A549 (cell line): ENCODE measurements at regions not wholly inside any gene's neighbourhood (a gene's known extent, or its start where the extent isn't known, plus 50 kb on each side); places are given as distances from the start of the nearest gene placed in this dataset.

Experiments used
- ATAC-seq, 2 experiments: fragments of 200-7000 bp in 1 of 2; fragments of >200 bp in 1 of 2; cut with Nextera tagmentation in 1 of 2; cut with Tn5 transposase in 1 of 2; 3 replicates each; pipeline versions ENCODE4 v1.8.0 to v1.9.1; 2018 to 2020; ENCODE audit warnings: mild to moderate bottlenecking in 1 of 2, moderate library complexity in 1 of 2
- CTCF ChIA-PET: fragments of 300-600 bp; sonication (Branson Sonifier 250); formaldehyde crosslinking; extraction: SDS; loops from one replicate; lab custom pipeline; 2021; ENCODE audit warnings: antibody characterized with exemption, inconsistent platforms; lab: Yijun Ruan, JAX
- POLR2A ChIA-PET: fragments of 350-600 bp; formaldehyde crosslinking; extraction: SDS; loops from one replicate; lab custom pipeline; 2021; ENCODE audit warnings: antibody characterized with exemption, inconsistent platforms; lab: Yijun Ruan, JAX
- DNase-seq, 2 experiments: peaks; one replicate each; pipeline versions ENCODE4 v3.0.0 to v3.0.0-alpha.2; 2011 to 2016; ENCODE audit warnings: low read depth in 1 of 2, low spot score in 1 of 2
- FAIRE-seq: peaks from 2 replicates; lab custom pipeline; 2011; peaks lifted over from hg19 to GRCh38; lab: Jason Lieb, UNC
- H3K27ac ChIP-seq, 2 experiments: fragments of >200 bp; sonication (Bioruptor Twin); formaldehyde crosslinking; 3 replicates each; pipeline ENCODE4 v1.5.1; 2016 to 2017
- H3K4me1 ChIP-seq: fragments of >200 bp; sonication (Bioruptor Twin); formaldehyde crosslinking; 3 replicates; pipeline ENCODE4 v1.6.1; 2016
- H3K4me2 ChIP-seq: fragments of >200 bp; sonication (Bioruptor Twin); formaldehyde crosslinking; 3 replicates; pipeline ENCODE4 v1.6.1; 2016
- H3K4me3 ChIP-seq: fragments of >200 bp; sonication (Bioruptor Twin); formaldehyde crosslinking; 3 replicates; pipeline ENCODE4 v1.5.1; 2016
- H3K9me3 ChIP-seq: fragments of >200 bp; sonication (Bioruptor Twin); formaldehyde crosslinking; 3 replicates; pipeline ENCODE4 v1.6.1; 2016
- CBX8 ChIP-seq: fragments of 200-600 bp; sonication (generic); IDR thresholded peaks from 2 replicates; pipeline ENCODE4 v1.6.1; 2016
- CHD4 ChIP-seq: fragments of 200-600 bp; sonication (generic); IDR thresholded peaks from 2 replicates; pipeline ENCODE4 v1.6.1; 2016; ENCODE audit warnings: antibody characterized with exemption, mild to moderate bottlenecking, borderline replicate concordance
- EP300 ChIP-seq, 2 experiments: fragments of >200 bp; sonication (Bioruptor Twin); formaldehyde crosslinking; IDR thresholded peaks; 2 replicates in 1 of 2; 3 replicates in 1 of 2; pipeline ENCODE4 v1.6.1; 2016 to 2017
- ESRRA ChIP-seq: fragments of 150-350 bp; IDR thresholded peaks from 2 replicates; pipeline ENCODE4 v1.6.1; 2014; ENCODE audit warnings: mild to moderate bottlenecking, low read length, borderline replicate concordance
- FOSB ChIP-seq: fragments of 250-450 bp; sonication (Bioruptor Pico); IDR thresholded peaks from 2 replicates; pipeline ENCODE4 v1.5.0; 2020; ENCODE audit warnings: mild to moderate bottlenecking, moderate library complexity
- FOSL2 ChIP-seq, 2 experiments: fragments of 450-650 bp in 1 of 2; fragments of >200 bp in 1 of 2; sonication (Bioruptor Twin) in 1 of 2; formaldehyde crosslinking; IDR thresholded peaks; 2 replicates each; pipeline versions ENCODE4 v1.5.0 to v1.6.1; 2016 to 2020; ENCODE audit warnings: mild to moderate bottlenecking in 1 of 2, moderate library complexity in 1 of 2
- HDAC2 ChIP-seq: fragments of 200-600 bp; sonication (generic); IDR thresholded peaks from 2 replicates; pipeline ENCODE4 v1.6.1; 2016
- JUNB ChIP-seq: fragments of >200 bp; sonication (Bioruptor Twin); formaldehyde crosslinking; IDR thresholded peaks from 2 replicates; pipeline ENCODE4 v1.6.1; 2016
- MAZ ChIP-seq: fragments of 150-350 bp; IDR thresholded peaks from 2 replicates; pipeline ENCODE4 v1.6.1; 2014; ENCODE audit warnings: antibody characterized with exemption, low read depth, low read length, borderline replicate concordance
- NFE2L2 ChIP-seq: fragments of 150-350 bp; conservative IDR thresholded peaks from 2 replicates; pipeline ENCODE4 v1.6.1; 2014; ENCODE audit warnings: low read length
- NPAS2 ChIP-seq: fragments of 250-450 bp; sonication (Bioruptor Pico); IDR thresholded peaks from 2 replicates; pipeline ENCODE4 v1.8.0; 2022; ENCODE audit warnings: mild to moderate bottlenecking, moderate library complexity, borderline replicate concordance
- POLR2A ChIP-seq: IDR thresholded peaks from 2 replicates; pipeline ENCODE4 v1.6.1; 2012; ENCODE audit warnings: mild to moderate bottlenecking, low read length
- RFX5 ChIP-seq: fragments of 450-650 bp; IDR thresholded peaks from 2 replicates; pipeline ENCODE4 v1.7.1; 2014; ENCODE audit warnings: antibody characterized with exemption, mild to moderate bottlenecking, moderate library complexity
- SMC3 ChIP-seq: fragments of >200 bp; sonication (Bioruptor Twin); formaldehyde crosslinking; IDR thresholded peaks from 3 replicates; pipeline ENCODE4 v1.6.1; 2018; ENCODE audit warnings: inconsistent platforms
- SREBF2 ChIP-seq: fragments of 450-650 bp; IDR thresholded peaks from 2 replicates; pipeline ENCODE4 v1.6.1; 2014; ENCODE audit warnings: mild to moderate bottlenecking, moderate library complexity
- TFCP2L1 ChIP-seq: fragments of 250-450 bp; sonication (Bioruptor Pico); IDR thresholded peaks from 2 replicates; pipeline ENCODE4 v1.5.0; 2021; ENCODE audit warnings: mild to moderate bottlenecking
- WGBS: methylation state at CpG from one replicate; pipeline ENCODE4 v1.1.6; 2017; ENCODE audit errors: missing lambda C conversion rate; 5-methylcytosine and 5-hydroxymethylcytosine counted together
- TF ChIP-seq, protein P1 (sequence below): fragments of 250-450 bp; sonication (Bioruptor Pico); IDR thresholded peaks from 2 replicates; pipeline ENCODE4 v1.5.0; 2021; ENCODE audit warnings: mild to moderate bottlenecking, moderate library complexity, borderline replicate concordance
- TF ChIP-seq, protein P2 (sequence below): fragments of 250-450 bp; sonication (Bioruptor Pico); IDR thresholded peaks from 2 replicates; pipeline ENCODE4 v1.5.0; 2020; ENCODE audit warnings: low read depth, mild to moderate bottlenecking, moderate library complexity
- TF ChIP-seq, protein P3 (sequence below): IDR thresholded peaks from 2 replicates; pipeline ENCODE4 v1.6.1; 2012
- TF ChIP-seq, protein P4 (sequence below): IDR thresholded peaks from 2 replicates; pipeline ENCODE4 v1.6.1; 2012; ENCODE audit warnings: low read depth, borderline replicate concordance
- TF ChIP-seq, protein P5 (sequence below): fragments of 200-600 bp; sonication (generic); IDR thresholded peaks from 2 replicates; pipeline ENCODE4 v1.6.1; 2016; ENCODE audit warnings: antibody characterized with exemption, mild to moderate bottlenecking, moderate library complexity

DNA sequence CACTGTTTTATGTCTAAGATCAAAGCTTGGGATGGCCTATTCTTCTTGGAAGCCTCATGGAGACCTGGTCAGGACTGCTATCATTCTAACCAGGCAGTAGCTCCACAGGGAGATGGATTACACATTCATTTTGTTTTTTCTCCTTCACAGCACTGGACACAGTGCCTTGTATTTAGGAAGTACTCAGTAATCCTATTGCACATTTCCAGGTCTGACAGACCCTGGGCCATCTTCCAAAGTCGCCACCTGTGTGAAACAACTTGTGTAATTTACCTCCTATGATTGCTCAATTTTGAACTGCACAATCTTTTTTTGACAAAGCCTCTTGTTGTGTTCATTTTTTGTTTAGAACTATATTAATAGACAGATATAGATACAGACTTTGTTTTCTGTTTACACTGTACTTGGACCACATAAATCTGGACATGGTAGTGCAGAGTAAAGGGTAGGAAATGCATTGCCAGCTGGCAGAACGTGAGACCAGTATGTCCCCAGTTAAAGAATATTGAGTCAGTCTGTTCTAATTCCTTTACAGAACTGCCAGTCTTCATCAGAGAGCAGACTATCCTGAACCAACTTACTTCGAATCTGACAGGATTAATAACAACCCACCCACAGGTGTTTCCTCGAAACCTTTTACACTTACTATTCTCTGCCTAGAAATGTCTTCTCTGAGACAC, 277.8 kb upstream of the CYRIA start (continued):
- TF ChIP-seq CBX8, result no peak
- no peak for TF ChIP-seq ESRRA
- TF ChIP-seq, protein P1, sequence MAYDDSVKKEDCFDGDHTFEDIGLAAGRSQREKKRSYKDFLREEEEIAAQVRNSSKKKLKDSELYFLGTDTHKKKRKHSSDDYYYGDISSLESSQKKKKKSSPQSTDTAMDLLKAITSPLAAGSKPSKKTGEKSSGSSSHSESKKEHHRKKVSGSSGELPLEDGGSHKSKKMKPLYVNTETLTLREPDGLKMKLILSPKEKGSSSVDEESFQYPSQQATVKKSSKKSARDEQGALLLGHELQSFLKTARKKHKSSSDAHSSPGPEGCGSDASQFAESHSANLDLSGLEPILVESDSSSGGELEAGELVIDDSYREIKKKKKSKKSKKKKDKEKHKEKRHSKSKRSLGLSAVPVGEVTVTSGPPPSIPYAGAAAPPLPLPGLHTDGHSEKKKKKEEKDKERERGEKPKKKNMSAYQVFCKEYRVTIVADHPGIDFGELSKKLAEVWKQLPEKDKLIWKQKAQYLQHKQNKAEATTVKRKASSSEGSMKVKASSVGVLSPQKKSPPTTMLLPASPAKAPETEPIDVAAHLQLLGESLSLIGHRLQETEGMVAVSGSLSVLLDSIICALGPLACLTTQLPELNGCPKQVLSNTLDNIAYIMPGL, result no peak
- no peak for TF ChIP-seq POLR2A
- no peak for TF ChIP-seq FOSL2 (IDR thresholded peaks at IDR 0.05)
- TF ChIP-seq FOSL2 (CRISPR knock-in tag; IDR thresholded peaks at IDR 0.05), result no peak
- TF ChIP-seq, protein P2, sequence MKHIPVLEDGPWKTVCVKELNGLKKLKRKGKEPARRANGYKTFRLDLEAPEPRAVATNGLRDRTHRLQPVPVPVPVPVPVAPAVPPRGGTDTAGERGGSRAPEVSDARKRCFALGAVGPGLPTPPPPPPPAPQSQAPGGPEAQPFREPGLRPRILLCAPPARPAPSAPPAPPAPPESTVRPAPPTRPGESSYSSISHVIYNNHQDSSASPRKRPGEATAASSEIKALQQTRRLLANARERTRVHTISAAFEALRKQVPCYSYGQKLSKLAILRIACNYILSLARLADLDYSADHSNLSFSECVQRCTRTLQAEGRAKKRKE (CRISPR knock-in tag), result no peak

DNA sequence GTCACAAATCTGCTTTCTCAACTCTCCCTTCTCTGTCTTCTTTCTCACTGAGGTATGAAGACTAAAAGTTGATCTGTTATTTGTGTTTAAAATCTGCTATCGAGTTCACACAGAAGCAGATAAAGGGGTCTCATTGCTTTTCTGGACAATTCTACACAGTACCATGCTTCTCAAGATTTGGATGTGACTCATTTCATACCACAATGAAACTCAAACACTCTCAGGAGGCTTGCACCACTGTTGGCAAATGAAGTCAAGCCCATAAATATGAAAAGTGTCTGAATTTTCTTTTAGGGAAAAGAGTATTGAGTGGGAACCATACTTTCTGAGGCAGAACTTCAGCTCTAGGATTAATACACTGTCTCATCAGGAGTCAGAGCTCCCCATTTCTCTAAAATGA, 274.6 kb upstream of the CYRIA start:
- DNase-seq (no peak), ATAC-seq (no peak), FAIRE-seq (no peak)
- H3K4me3 ChIP-seq, result no peak overlapping the region
- WGBS, result 0% methylated on average over 1 of the region's 1 CpG
- ChIA-PET CTCF (interaction anchor here (1.4 kb wide), 1 partner anchor 10 kb away, joined by 3 read pairs; no protein-coding TSS in a partner anchor), POLR2A (no interaction called here)
- no peaks in the 10 kb centered on the region for H3K9me3 ChIP-seq
- H3K27ac ChIP-seq, result no peak overlapping the region
- H3K4me1 ChIP-seq, result no peaks in the 10 kb centered on the region
- no peak overlapping the region for H3K4me2 ChIP-seq
- no peak for TF ChIP-seq TFCP2L1 (CRISPR knock-in tag)
- TF ChIP-seq, protein P3, sequence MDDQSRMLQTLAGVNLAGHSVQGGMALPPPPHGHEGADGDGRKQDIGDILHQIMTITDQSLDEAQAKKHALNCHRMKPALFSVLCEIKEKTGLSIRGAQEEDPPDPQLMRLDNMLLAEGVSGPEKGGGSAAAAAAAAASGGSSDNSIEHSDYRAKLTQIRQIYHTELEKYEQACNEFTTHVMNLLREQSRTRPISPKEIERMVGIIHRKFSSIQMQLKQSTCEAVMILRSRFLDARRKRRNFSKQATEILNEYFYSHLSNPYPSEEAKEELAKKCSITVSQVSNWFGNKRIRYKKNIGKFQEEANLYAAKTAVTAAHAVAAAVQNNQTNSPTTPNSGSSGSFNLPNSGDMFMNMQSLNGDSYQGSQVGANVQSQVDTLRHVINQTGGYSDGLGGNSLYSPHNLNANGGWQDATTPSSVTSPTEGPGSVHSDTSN, result no peak
- TF ChIP-seq, protein P4, sequence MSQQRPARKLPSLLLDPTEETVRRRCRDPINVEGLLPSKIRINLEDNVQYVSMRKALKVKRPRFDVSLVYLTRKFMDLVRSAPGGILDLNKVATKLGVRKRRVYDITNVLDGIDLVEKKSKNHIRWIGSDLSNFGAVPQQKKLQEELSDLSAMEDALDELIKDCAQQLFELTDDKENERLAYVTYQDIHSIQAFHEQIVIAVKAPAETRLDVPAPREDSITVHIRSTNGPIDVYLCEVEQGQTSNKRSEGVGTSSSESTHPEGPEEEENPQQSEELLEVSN, result no peak

DNA sequence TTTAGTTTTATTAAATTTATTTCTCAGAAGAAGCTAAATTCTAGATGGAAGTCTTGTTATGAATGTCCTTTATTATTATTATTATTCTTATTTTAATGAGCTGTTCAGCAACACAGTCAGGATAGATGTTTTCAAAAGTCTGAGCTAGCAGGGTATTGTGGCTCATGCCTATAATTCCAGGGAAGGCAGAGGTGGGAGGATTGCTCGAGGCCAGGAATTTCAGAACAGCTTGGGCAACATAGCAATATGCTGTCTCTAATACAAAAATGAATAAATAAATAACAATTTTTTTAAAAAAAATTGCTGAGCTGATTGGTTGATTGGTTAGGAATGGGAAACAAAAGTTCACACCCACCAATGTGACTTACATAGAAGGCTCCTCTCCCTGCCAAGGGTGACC, 274.1 kb upstream of the CYRIA start:
- POLR2A ChIA-PET, result no interaction called here
- FAIRE-seq, result no peak
- 2% methylated on average over 1 of the region's 1 CpG for whole genome bisulfite sequencing

More for the DNA sequence above, 274.1 kb upstream of the CYRIA start:
- DNase-seq, result no peak
- no peak overlapping the region for H3K4me2 ChIP-seq
- H3K4me3 ChIP-seq, result no peak overlapping the region
- no peaks in the 10 kb centered on the region for H3K4me1 ChIP-seq
- no peak overlapping the region for H3K27ac ChIP-seq
- CTCF ChIA-PET, result interaction anchor here (1.4 kb wide), 1 partner anchor 10 kb away, joined by 3 read pairs; no protein-coding TSS in a partner anchor
- no peak for TF ChIP-seq MAZ
- no peak for TF ChIP-seq HDAC2
- TF ChIP-seq FOSB (CRISPR knock-in tag), result no peak
- no peak for TF ChIP-seq JUNB
- TF ChIP-seq RFX5, result no peak
- TF ChIP-seq, protein P5, sequence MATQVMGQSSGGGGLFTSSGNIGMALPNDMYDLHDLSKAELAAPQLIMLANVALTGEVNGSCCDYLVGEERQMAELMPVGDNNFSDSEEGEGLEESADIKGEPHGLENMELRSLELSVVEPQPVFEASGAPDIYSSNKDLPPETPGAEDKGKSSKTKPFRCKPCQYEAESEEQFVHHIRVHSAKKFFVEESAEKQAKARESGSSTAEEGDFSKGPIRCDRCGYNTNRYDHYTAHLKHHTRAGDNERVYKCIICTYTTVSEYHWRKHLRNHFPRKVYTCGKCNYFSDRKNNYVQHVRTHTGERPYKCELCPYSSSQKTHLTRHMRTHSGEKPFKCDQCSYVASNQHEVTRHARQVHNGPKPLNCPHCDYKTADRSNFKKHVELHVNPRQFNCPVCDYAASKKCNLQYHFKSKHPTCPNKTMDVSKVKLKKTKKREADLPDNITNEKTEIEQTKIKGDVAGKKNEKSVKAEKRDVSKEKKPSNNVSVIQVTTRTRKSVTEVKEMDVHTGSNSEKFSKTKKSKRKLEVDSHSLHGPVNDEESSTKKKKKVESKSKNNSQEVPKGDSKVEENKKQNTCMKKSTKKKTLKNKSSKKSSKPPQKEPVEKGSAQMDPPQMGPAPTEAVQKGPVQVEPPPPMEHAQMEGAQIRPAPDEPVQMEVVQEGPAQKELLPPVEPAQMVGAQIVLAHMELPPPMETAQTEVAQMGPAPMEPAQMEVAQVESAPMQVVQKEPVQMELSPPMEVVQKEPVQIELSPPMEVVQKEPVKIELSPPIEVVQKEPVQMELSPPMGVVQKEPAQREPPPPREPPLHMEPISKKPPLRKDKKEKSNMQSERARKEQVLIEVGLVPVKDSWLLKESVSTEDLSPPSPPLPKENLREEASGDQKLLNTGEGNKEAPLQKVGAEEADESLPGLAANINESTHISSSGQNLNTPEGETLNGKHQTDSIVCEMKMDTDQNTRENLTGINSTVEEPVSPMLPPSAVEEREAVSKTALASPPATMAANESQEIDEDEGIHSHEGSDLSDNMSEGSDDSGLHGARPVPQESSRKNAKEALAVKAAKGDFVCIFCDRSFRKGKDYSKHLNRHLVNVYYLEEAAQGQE, result no peak
- TF ChIP-seq SREBF2, result no peak
- no peak for TF ChIP-seq NPAS2 (CRISPR knock-in tag)
- no peak for TF ChIP-seq EP300 (IDR thresholded peaks at IDR 0.05)
- TF ChIP-seq SMC3, result no peak
- TF ChIP-seq NFE2L2, result no peak
- TF ChIP-seq FOSL2 (IDR thresholded peaks at IDR 0.05), result no peak
- TF ChIP-seq FOSL2 (CRISPR knock-in tag; IDR thresholded peaks at IDR 0.05), result no peak
- no peak for TF ChIP-seq CHD4
- H3K9me3 ChIP-seq, result no peaks in the 10 kb centered on the region
- ATAC-seq, result no peak
